Sigmoid colon (tissue), 4 donors: ENCODE measurements at regions not wholly inside any gene's neighbourhood (a gene's known extent, or its start where the extent isn't known, plus 50 kb on each side); places are given as distances from the start of the nearest gene placed in this dataset.

Experiments
- EP300 ChIP-seq, 4 donors: sonication (generic); formaldehyde crosslinking; IDR thresholded peaks; one replicate each; pipeline ENCODE4 v1.6.1; 2017; ENCODE audit warnings: antibody characterized with exemption in 4 of 4
- POLR2A ChIP-seq, 2 donors: fragments of 450-650 bp; IDR thresholded peaks; one replicate each; pipeline ENCODE4 v1.6.1; 2016; ENCODE audit warnings: antibody characterized with exemption in 2 of 2, mild to moderate bottlenecking in 2 of 2, moderate library complexity in 2 of 2
- POLR2AphosphoS5 ChIP-seq, 4 donors: sonication (generic); formaldehyde crosslinking; IDR thresholded peaks; one replicate each; pipeline ENCODE4 v1.6.1; 2017; ENCODE audit warnings: antibody characterized with exemption in 4 of 4
- TF ChIP-seq, protein P1 (sequence below), 4 experiments: fragments of 450-650 bp in 3 of 4; fragments of 200-600 bp in 1 of 4; IDR thresholded peaks; one replicate each; pipeline ENCODE4 v1.5.1; 2016 to 2019; ENCODE audit warnings: antibody characterized with exemption in 4 of 4, mild to moderate bottlenecking in 3 of 4, moderate library complexity in 2 of 4

DNA sequence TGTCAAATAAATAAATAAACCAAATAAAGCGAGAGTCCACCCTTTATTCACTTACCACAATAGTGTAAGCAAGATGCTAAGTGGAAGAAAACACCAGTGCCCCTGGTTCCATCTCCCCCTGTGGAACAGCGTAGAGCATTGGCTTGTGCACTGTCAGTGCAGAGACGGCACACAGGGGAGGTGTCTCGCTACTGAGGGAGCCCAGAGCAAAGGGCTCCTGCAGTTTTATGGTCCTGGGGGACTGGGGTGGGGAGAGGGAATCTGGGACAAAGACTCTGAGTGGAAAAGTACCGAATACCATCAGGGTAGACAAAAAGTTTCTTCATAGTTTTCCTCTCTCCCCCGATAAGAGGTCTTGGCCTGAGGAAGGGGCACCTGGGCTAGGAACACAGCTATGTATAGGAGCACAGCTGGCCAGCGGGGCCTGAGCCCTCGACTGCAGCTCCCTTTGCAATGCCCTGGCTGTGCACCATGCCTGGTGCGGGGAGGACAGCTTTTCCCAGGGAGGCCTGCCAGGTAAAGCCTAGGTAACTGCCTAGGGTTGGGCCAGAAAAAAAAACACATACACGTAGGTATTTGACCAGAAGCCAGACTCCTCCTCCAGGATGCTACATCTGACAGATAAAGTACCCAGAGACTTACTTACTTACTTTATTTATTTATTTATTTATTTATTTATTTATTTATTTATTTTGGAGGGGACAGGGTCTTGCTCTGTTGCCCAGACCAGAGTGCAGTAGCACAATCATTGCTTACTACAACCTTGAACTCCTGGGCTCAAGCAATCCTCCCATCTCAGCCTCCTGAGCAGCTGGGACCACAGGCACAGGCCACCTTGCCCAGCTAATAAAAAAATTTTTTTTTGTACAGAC, 88.8 kb upstream of the KIF5B start:
- TF ChIP-seq POLR2AphosphoS5 (IDR thresholded peaks at IDR 0.05) (no peak), POLR2A (IDR thresholded peaks at IDR 0.05) (no peak), EP300 (IDR thresholded peaks at IDR 0.05) (no peak)
- TF ChIP-seq, protein P1, sequence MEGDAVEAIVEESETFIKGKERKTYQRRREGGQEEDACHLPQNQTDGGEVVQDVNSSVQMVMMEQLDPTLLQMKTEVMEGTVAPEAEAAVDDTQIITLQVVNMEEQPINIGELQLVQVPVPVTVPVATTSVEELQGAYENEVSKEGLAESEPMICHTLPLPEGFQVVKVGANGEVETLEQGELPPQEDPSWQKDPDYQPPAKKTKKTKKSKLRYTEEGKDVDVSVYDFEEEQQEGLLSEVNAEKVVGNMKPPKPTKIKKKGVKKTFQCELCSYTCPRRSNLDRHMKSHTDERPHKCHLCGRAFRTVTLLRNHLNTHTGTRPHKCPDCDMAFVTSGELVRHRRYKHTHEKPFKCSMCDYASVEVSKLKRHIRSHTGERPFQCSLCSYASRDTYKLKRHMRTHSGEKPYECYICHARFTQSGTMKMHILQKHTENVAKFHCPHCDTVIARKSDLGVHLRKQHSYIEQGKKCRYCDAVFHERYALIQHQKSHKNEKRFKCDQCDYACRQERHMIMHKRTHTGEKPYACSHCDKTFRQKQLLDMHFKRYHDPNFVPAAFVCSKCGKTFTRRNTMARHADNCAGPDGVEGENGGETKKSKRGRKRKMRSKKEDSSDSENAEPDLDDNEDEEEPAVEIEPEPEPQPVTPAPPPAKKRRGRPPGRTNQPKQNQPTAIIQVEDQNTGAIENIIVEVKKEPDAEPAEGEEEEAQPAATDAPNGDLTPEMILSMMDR (IDR thresholded peaks at IDR 0.05): no peak
